H1 (cell line): ENCODE measurements at regions not wholly inside any gene's neighbourhood (a gene's known extent, or its start where the extent isn't known, plus 50 kb on each side); places are given as distances from the start of the nearest gene placed in this dataset.

Experiments
- CTCF ChIP-seq, 3 experiments: IDR thresholded peaks; 1 replicate in 2 of 3; 2 replicates in 1 of 3; pipeline versions ENCODE4 v1.5.1 to v1.6.1; 2011; ENCODE audit warnings: low read length in 3 of 3, mild to moderate bottlenecking in 3 of 3, inconsistent platforms in 2 of 3, low read depth in 1 of 3, moderate library complexity in 1 of 3; ENCODE audit not compliant: insufficient read depth in 1 of 3; ENCODE audit errors: control extremely low read depth in 1 of 3
- EGR1 ChIP-seq: IDR thresholded peaks from 2 replicates; pipeline ENCODE4 v1.6.1; 2011; ENCODE audit warnings: low read depth, low read length, borderline replicate concordance
- EP300 ChIP-seq, 2 experiments: IDR thresholded peaks; 1 replicate in 1 of 2; 2 replicates in 1 of 2; pipeline ENCODE4 v1.6.1; 2011 to 2012; ENCODE audit warnings: low read depth in 2 of 2, low read length in 2 of 2, mild to moderate bottlenecking in 2 of 2, borderline replicate concordance in 1 of 2, inconsistent platforms in 1 of 2, moderate library complexity in 1 of 2
- POLR2A ChIP-seq, 2 experiments: IDR thresholded peaks; 1 replicate in 1 of 2; 2 replicates in 1 of 2; pipeline ENCODE4 v1.6.1; 2011; ENCODE audit warnings: low read depth in 2 of 2, low read length in 2 of 2, mild to moderate bottlenecking in 2 of 2; ENCODE audit errors: control extremely low read depth in 1 of 2
- SRF ChIP-seq: IDR thresholded peaks from 2 replicates; pipeline ENCODE4 v1.6.1; 2011; ENCODE audit warnings: mild to moderate bottlenecking, low read depth, low read length, moderate library complexity
- USF2 ChIP-seq: IDR thresholded peaks from 2 replicates; pipeline ENCODE4 v1.6.1; 2011; ENCODE audit warnings: low read length, improper control_type of control experiment
- ZNF274 ChIP-seq: IDR thresholded peaks from 2 replicates; pipeline ENCODE4 v1.7.0; 2012; ENCODE audit warnings: low read length, borderline replicate concordance; ENCODE audit errors: extremely low read depth

- TF ChIP-seq SRF (no peak), CTCF (IDR thresholded peaks at IDR 0.05; ENCODE audit: control extremely low read depth in 1 of 3, insufficient read depth in 1 of 3, low read depth in 1 of 3, low read length in 3 of 3) (no peak), ZNF274 (no peak), POLR2A (IDR thresholded peaks at IDR 0.05; ENCODE audit: control extremely low read depth in 1 of 2, low read depth in 2 of 2, low read length in 2 of 2) (no peak), EP300 (IDR thresholded peaks at IDR 0.05; ENCODE audit: borderline replicate concordance in 1 of 2, low read depth in 2 of 2, low read length in 2 of 2) (no peak), USF2 (no peak), EGR1 (no peak)
Measured at GRCh38 chr1:228685081-228685660, 50.1 kb upstream of the RHOU start.
